ENCODE measurements at regions not wholly inside any gene's neighbourhood (a gene's known extent, or its start where the extent isn't known, plus 50 kb on each side); places are given as distances from the start of the nearest gene placed in this dataset.

- DNase-seq (ENCODE audit: low spot score) = no peak
These were observed 888.9 kb upstream of the GHITM start for GRCh38 chr10:83250396-83250795.

GRCh38 chr10:83252169-83252568 is 887.1 kb upstream of the GHITM start:
- no peak for DNase-seq (ENCODE audit: low spot score)

- DNase-seq (ENCODE audit: low spot score) = no peak
These were observed 886.7 kb upstream of the GHITM start for GRCh38 chr10:83252596-83252995.

- no peak for DNase-seq (ENCODE audit: low spot score)
These were observed 886.2 kb upstream of the GHITM start for GRCh38 chr10:83253011-83253671.

GRCh38 chr10:83254698-83255097 is 884.6 kb upstream of the GHITM start:
- DNase-seq (ENCODE audit: low spot score) = no peak

- DNase-seq (ENCODE audit: low spot score) = no peak
These were observed 876.9 kb upstream of the GHITM start for GRCh38 chr10:83262434-83262833.

GRCh38 chr10:83272666-83273434 is 866.5 kb upstream of the GHITM start:
- DNase-seq (ENCODE audit: low spot score) = no peak

- no peak for DNase-seq (ENCODE audit: low spot score)
These were observed 865.2 kb upstream of the GHITM start for GRCh38 chr10:83274088-83274487.

GRCh38 chr10:83276971-83277370 is 862.3 kb upstream of the GHITM start:
- DNase-seq (ENCODE audit: low spot score) = no peak

GRCh38 chr10:83283151-83283550 is 856.2 kb upstream of the GHITM start:
- no peak for DNase-seq (ENCODE audit: low spot score)

GRCh38 chr10:83287374-83287773 is 851.9 kb upstream of the GHITM start:
- DNase-seq (ENCODE audit: low spot score) = no peak

- no peak for DNase-seq (ENCODE audit: low spot score)
These were observed 849.9 kb upstream of the GHITM start for GRCh38 chr10:83289373-83289772.

GRCh38 chr10:83289948-83290347 is 849.4 kb upstream of the GHITM start:
- no peak for DNase-seq (ENCODE audit: low spot score)

GRCh38 chr10:83301732-83302131 is 837.6 kb upstream of the GHITM start:
- DNase-seq (ENCODE audit: low spot score) = no peak

GRCh38 chr10:83302623-83303022 is 836.7 kb upstream of the GHITM start:
- DNase-seq (ENCODE audit: low spot score) = no peak

GRCh38 chr10:83310688-83311087 is 828.6 kb upstream of the GHITM start:
- no peak for DNase-seq (ENCODE audit: low spot score)

- no peak for DNase-seq (ENCODE audit: low spot score)
These were observed 826.7 kb upstream of the GHITM start for GRCh38 chr10:83312570-83312969.

GRCh38 chr10:83332690-83333089 is 806.6 kb upstream of the GHITM start:
- no peak for DNase-seq (ENCODE audit: low spot score)

GRCh38 chr10:83333566-83333965 is 805.7 kb upstream of the GHITM start:
- DNase-seq (ENCODE audit: low spot score) = no peak

- DNase-seq (ENCODE audit: low spot score) = no peak
These were observed 795.6 kb upstream of the GHITM start for GRCh38 chr10:83343676-83344075.

GRCh38 chr10:83346266-83346910 is 792.9 kb upstream of the GHITM start:
- no peak for DNase-seq (ENCODE audit: low spot score)

GRCh38 chr10:83352588-83352987 is 786.7 kb upstream of the GHITM start:
- no peak for DNase-seq (ENCODE audit: low spot score)

- no peak for DNase-seq (ENCODE audit: low spot score)
These were observed 784.9 kb upstream of the GHITM start for GRCh38 chr10:83354456-83354855.

All from hematopoietic multipotent progenitor cell treated with erythropoietin and hydrocortisone succinate and interleukin-3 and kit ligand, for 15 days (in vitro differentiated cells).